ENCODE measurements at regions not wholly inside any gene's neighbourhood (a gene's known extent, or its start where the extent isn't known, plus 50 kb on each side); places are given as distances from the start of the nearest gene placed in this dataset.

DNA sequence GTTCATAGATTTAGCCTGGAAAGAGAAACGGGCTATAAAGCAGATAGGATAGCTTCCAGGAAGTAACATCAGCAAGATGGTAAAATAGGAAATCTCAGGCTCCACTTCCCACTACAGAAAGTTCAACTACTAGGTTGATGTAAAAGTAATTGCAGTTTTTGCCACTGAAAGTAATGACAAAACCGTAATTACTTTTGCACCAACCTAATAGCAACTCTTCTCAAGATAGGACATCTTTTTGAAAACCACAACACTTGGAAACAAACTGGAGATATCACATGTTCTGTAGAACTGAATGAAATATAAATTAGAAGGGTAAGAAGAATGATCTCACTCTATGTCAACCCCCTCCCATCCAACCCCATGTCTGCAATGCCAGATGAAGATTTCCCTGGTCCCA is 1154.3 kb downstream of the BCL11A start:
- TF ChIP-seq, protein P1, sequence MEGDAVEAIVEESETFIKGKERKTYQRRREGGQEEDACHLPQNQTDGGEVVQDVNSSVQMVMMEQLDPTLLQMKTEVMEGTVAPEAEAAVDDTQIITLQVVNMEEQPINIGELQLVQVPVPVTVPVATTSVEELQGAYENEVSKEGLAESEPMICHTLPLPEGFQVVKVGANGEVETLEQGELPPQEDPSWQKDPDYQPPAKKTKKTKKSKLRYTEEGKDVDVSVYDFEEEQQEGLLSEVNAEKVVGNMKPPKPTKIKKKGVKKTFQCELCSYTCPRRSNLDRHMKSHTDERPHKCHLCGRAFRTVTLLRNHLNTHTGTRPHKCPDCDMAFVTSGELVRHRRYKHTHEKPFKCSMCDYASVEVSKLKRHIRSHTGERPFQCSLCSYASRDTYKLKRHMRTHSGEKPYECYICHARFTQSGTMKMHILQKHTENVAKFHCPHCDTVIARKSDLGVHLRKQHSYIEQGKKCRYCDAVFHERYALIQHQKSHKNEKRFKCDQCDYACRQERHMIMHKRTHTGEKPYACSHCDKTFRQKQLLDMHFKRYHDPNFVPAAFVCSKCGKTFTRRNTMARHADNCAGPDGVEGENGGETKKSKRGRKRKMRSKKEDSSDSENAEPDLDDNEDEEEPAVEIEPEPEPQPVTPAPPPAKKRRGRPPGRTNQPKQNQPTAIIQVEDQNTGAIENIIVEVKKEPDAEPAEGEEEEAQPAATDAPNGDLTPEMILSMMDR (IDR thresholded peaks at IDR 0.05) = no peak
- TF ChIP-seq POLR2A (IDR thresholded peaks at IDR 0.05) = no peak
